ENCODE measurements at regions not wholly inside any gene's neighbourhood (a gene's known extent, or its start where the extent isn't known, plus 50 kb on each side); places are given as distances from the start of the nearest gene placed in this dataset.
A peak's percentile ranks its signal among the peaks of the same experiment; 100 is the strongest.

GRCh38 chr16:73233846-73234424 lies 186.0 kb upstream of the ZFHX3 start:
- intact Hi-C loops (cut with micrococcal nuclease; ENCODE audit: unreplicated experiment), result no loop called here
- DNase-seq (ENCODE audit: low read depth, low spot score) (no peak), ATAC-seq (no peak)
- H3K9me3 ChIP-seq (ENCODE audit: control insufficient read depth, insufficient read depth, low read depth, low read length), result no peaks in the 10 kb centered on the region
- H3K27ac ChIP-seq (ENCODE audit: low read length), result no peak overlapping the region
- in situ Hi-C loops (cut with HindIII; ENCODE audit: low pct_unique_long_range_greater_than_20kb, low sequenced_read_pairs), result no loop called here
- no peaks in the 10 kb centered on the region for H3K36me3 ChIP-seq (ENCODE audit: control insufficient read depth, insufficient read depth, low read length)
- H3K4me3 ChIP-seq (ENCODE audit: low read depth in 2 of 2, low read length in 2 of 2), result no peak overlapping the region
- CTCF ChIA-PET, result no interaction called here
- TF ChIP-seq, protein P1, sequence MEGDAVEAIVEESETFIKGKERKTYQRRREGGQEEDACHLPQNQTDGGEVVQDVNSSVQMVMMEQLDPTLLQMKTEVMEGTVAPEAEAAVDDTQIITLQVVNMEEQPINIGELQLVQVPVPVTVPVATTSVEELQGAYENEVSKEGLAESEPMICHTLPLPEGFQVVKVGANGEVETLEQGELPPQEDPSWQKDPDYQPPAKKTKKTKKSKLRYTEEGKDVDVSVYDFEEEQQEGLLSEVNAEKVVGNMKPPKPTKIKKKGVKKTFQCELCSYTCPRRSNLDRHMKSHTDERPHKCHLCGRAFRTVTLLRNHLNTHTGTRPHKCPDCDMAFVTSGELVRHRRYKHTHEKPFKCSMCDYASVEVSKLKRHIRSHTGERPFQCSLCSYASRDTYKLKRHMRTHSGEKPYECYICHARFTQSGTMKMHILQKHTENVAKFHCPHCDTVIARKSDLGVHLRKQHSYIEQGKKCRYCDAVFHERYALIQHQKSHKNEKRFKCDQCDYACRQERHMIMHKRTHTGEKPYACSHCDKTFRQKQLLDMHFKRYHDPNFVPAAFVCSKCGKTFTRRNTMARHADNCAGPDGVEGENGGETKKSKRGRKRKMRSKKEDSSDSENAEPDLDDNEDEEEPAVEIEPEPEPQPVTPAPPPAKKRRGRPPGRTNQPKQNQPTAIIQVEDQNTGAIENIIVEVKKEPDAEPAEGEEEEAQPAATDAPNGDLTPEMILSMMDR (IDR thresholded peaks at IDR 0.05), result no peak
- no TSS peak for BruUV-seq (replicated peaks)
- no peaks in the 10 kb centered on the region for H3K4me1 ChIP-seq (ENCODE audit: control insufficient read depth, insufficient read depth, low read length)
- peaks cover 15% of the 10 kb centered on the region for H3K27me3 ChIP-seq (ENCODE audit: control insufficient read depth, insufficient read depth, low read length)
- POLR2A ChIA-PET, result no interaction called here

- Histone ChIP-seq H3K4me3 (ENCODE audit: low read depth in 2 of 2, low read length in 2 of 2) (no peak overlapping the region; a peak in 1 of 4 replicates), H3K36me3 (ENCODE audit: control insufficient read depth, insufficient read depth, low read length) (no peaks in the 10 kb centered on the region), H3K4me1 (ENCODE audit: control insufficient read depth, insufficient read depth, low read length) (no peaks in the 10 kb centered on the region), H3K9me3 (ENCODE audit: control insufficient read depth, insufficient read depth, low read depth, low read length) (no peaks in the 10 kb centered on the region), H3K27ac (ENCODE audit: low read length) (no peak overlapping the region), H3K27me3 (ENCODE audit: control insufficient read depth, insufficient read depth, low read length) (peaks cover 15% of the 10 kb centered on the region)
- CTCF ChIA-PET, result no interaction called here
- ATAC-seq, result no peak
- BruUV-seq (replicated peaks), result no TSS peak
- intact Hi-C loops (cut with micrococcal nuclease; ENCODE audit: unreplicated experiment) (no loop called here), in situ Hi-C loops (cut with HindIII; ENCODE audit: low pct_unique_long_range_greater_than_20kb, low sequenced_read_pairs) (no loop called here)
- TF ChIP-seq, protein P2, sequence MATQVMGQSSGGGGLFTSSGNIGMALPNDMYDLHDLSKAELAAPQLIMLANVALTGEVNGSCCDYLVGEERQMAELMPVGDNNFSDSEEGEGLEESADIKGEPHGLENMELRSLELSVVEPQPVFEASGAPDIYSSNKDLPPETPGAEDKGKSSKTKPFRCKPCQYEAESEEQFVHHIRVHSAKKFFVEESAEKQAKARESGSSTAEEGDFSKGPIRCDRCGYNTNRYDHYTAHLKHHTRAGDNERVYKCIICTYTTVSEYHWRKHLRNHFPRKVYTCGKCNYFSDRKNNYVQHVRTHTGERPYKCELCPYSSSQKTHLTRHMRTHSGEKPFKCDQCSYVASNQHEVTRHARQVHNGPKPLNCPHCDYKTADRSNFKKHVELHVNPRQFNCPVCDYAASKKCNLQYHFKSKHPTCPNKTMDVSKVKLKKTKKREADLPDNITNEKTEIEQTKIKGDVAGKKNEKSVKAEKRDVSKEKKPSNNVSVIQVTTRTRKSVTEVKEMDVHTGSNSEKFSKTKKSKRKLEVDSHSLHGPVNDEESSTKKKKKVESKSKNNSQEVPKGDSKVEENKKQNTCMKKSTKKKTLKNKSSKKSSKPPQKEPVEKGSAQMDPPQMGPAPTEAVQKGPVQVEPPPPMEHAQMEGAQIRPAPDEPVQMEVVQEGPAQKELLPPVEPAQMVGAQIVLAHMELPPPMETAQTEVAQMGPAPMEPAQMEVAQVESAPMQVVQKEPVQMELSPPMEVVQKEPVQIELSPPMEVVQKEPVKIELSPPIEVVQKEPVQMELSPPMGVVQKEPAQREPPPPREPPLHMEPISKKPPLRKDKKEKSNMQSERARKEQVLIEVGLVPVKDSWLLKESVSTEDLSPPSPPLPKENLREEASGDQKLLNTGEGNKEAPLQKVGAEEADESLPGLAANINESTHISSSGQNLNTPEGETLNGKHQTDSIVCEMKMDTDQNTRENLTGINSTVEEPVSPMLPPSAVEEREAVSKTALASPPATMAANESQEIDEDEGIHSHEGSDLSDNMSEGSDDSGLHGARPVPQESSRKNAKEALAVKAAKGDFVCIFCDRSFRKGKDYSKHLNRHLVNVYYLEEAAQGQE (IDR thresholded peaks at IDR 0.05; ENCODE audit: insufficient read depth in 1 of 2, low read depth in 2 of 2, low read length in 1 of 2), result no peak
- TF ChIP-seq TCF7L2 (IDR thresholded peaks at IDR 0.05; ENCODE audit: low read depth, low read length) (no peak), POLR2AphosphoS5 (IDR thresholded peaks at IDR 0.05; ENCODE audit: low read depth, low read length) (no peak)
- POLR2A ChIA-PET, result no interaction called here
- no peak for DNase-seq (ENCODE audit: low read depth, low spot score)
Measured at GRCh38 chr16:73233329-73233765, 185.4 kb upstream of the ZFHX3 start.

DNA sequence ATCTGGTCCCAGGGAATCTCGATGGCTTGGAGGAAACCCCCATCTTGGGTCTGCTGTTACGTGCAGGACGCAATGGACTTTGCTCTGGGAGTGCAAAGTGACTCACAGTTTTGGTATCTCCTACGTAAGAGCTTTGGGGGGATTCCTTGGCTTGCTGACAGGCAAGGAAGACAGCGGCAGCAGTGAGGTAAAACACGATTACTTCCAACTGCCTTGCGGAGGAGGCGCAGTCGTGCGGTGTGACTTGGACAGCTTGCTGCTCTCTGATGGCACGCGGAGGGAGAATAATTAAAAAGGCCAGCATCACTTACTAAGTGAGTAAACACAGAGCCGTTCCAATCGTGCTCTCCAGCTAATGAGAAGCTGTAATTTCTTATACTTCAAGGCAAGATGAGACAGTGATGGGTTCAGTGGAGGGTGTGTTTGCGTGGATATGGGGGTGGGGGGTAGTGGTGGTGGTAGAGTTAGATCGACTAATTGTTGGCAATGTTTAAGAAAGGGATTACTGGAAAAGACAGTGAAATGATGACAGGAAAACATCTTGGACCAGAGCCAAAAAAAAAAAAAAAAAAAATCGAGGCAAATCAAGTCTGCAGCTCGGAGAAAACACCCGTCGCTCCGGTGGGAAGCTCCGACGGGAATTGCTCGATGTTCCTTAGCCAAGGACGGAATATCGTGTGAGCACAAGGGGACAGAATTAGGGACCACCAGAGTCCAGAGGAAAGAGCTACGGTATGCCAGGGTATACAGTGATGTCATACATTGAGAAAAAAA lies 184.8 kb upstream of the ZFHX3 start:
- no TSS peak for BruUV-seq (replicated peaks)
- H3K36me3 ChIP-seq (ENCODE audit: control insufficient read depth, insufficient read depth, low read length), result no peaks in the 10 kb centered on the region
- peak overlapping the region; percentile 31 to 48 for H3K4me3 ChIP-seq (ENCODE audit: low read depth in 2 of 2, low read length in 2 of 2)
- ATAC-seq, result 0 out of 2 replicates have a peak, but pooled peaks have one; percentile 53
- no peak for DNase-seq (ENCODE audit: low read depth, low spot score)
- in situ Hi-C loops (cut with HindIII; ENCODE audit: low pct_unique_long_range_greater_than_20kb, low sequenced_read_pairs), result no loop called here
- H3K9me3 ChIP-seq (ENCODE audit: control insufficient read depth, insufficient read depth, low read depth, low read length), result no peaks in the 10 kb centered on the region
- intact Hi-C loops (cut with micrococcal nuclease; ENCODE audit: unreplicated experiment), result no loop called here
- no peak for TF ChIP-seq POLR2AphosphoS5 (IDR thresholded peaks at IDR 0.05; ENCODE audit: low read depth, low read length)
- TF ChIP-seq, protein P2 (IDR thresholded peaks at IDR 0.05; ENCODE audit: insufficient read depth in 1 of 2, low read depth in 2 of 2, low read length in 1 of 2), result no peak
- TF ChIP-seq, protein P1 (IDR thresholded peaks at IDR 0.05), result no peak
- TF ChIP-seq SIN3A (IDR thresholded peaks at IDR 0.05; ENCODE audit: borderline replicate concordance, insufficient read depth, low read depth, low read length), result no peak
- TF ChIP-seq TCF7L2 (IDR thresholded peaks at IDR 0.05; ENCODE audit: low read depth, low read length), result no peak
- no peaks in the 10 kb centered on the region for H3K4me1 ChIP-seq (ENCODE audit: control insufficient read depth, insufficient read depth, low read length)
- ChIA-PET CTCF (interaction anchor here (0.6 kb wide), 1 partner anchor 185 kb away, joined by 5 read pairs; no protein-coding TSS in a partner anchor), POLR2A (no interaction called here)
- H3K27me3 ChIP-seq (ENCODE audit: control insufficient read depth, insufficient read depth, low read length), result peaks cover 15% of the 10 kb centered on the region
- no peak overlapping the region for H3K27ac ChIP-seq (ENCODE audit: low read length)

All from Panc1 (cell line).